ENCODE measurements at regions not wholly inside any gene's neighbourhood (a gene's known extent, or its start where the extent isn't known, plus 50 kb on each side); places are given as distances from the start of the nearest gene placed in this dataset.

GRCh38 chr15:47843124-47843663, 125.9 kb downstream of the SEMA6D start:
- no peak for ATAC-seq (ENCODE audit: insufficient read depth, low FRiP score)
- no peak for DNase-seq
- Histone ChIP-seq H3K9me3 (ENCODE audit: control insufficient read depth in 4 of 4, insufficient read depth in 3 of 4, low read length in 3 of 4) (peaks cover 0 to 5% (median 0%) of the 10 kb centered on the region in 4 donors), H3K9ac (ENCODE audit: insufficient read depth in 1 of 2, low read length in 2 of 2) (no peak overlapping the region), H3K4me3 (no peak overlapping the region), H3K27ac (ENCODE audit: low read depth in 1 of 2, low read length in 1 of 2) (no peak overlapping the region), H3K4me1 (ENCODE audit: control insufficient read depth in 5 of 5, insufficient read depth in 5 of 5, low read length in 5 of 5) (peaks cover 0 to 3% (median 0%) of the 10 kb centered on the region in 5 donors), H3K27me3 (ENCODE audit: control insufficient read depth in 3 of 3, insufficient read depth in 3 of 3, low read length in 2 of 3) (no peaks in the 10 kb centered on the region), H3K36me3 (ENCODE audit: control insufficient read depth in 4 of 4, insufficient read depth in 4 of 4, low read length in 4 of 4) (no peaks in the 10 kb centered on the region)
- 84 to 94% methylated on average over 4 of the region's 4 CpGs for WGBS, 2 donors
- no peak for TF ChIP-seq CTCF (IDR thresholded peaks at IDR 0.05; ENCODE audit: control extremely low read depth, extremely low read depth)

- TF ChIP-seq CTCF (IDR thresholded peaks at IDR 0.05; ENCODE audit: control extremely low read depth, extremely low read depth): no peak
- peaks cover 0 to 3% (median 0%) of the 10 kb centered on the region in 5 donors for H3K4me1 ChIP-seq (ENCODE audit: control insufficient read depth in 5 of 5, insufficient read depth in 5 of 5, low read length in 5 of 5)
- no peak overlapping the region for H3K9ac ChIP-seq (ENCODE audit: insufficient read depth in 1 of 2, low read length in 2 of 2)
- peaks cover 0 to 5% (median 0%) of the 10 kb centered on the region in 4 donors for H3K9me3 ChIP-seq (ENCODE audit: control insufficient read depth in 4 of 4, insufficient read depth in 3 of 4, low read length in 3 of 4)
- H3K27ac ChIP-seq (ENCODE audit: low read depth in 1 of 2, low read length in 1 of 2): no peak overlapping the region
- no peaks in the 10 kb centered on the region for H3K27me3 ChIP-seq (ENCODE audit: control insufficient read depth in 3 of 3, insufficient read depth in 3 of 3, low read length in 2 of 3)
- ATAC-seq (ENCODE audit: insufficient read depth, low FRiP score) (no peak), DNase-seq (no peak)
- no peak overlapping the region for H3K4me3 ChIP-seq
- 93 to 95% methylated on average over 2 of the region's 2 CpGs for WGBS, 2 donors
- H3K36me3 ChIP-seq (ENCODE audit: control insufficient read depth in 4 of 4, insufficient read depth in 4 of 4, low read length in 4 of 4): no peaks in the 10 kb centered on the region
Observed at GRCh38 chr15:47844437-47844836, 127.1 kb downstream of the SEMA6D start.

GRCh38 chr15:47846128-47846868, 129.0 kb downstream of the SEMA6D start:
- H3K9ac ChIP-seq (ENCODE audit: insufficient read depth in 1 of 2, low read length in 2 of 2): no peak overlapping the region
- no peaks in the 10 kb centered on the region for H3K36me3 ChIP-seq (ENCODE audit: control insufficient read depth in 4 of 4, insufficient read depth in 4 of 4, low read length in 4 of 4)
- no peak for DNase-seq
- no peaks in the 10 kb centered on the region for H3K27me3 ChIP-seq (ENCODE audit: control insufficient read depth in 3 of 3, insufficient read depth in 3 of 3, low read length in 2 of 3)
- H3K4me1 ChIP-seq (ENCODE audit: control insufficient read depth in 5 of 5, insufficient read depth in 5 of 5, low read length in 5 of 5): peaks cover 0 to 3% (median 0%) of the 10 kb centered on the region in 5 donors
- 79 to 97% methylated on average over 2 of the region's 2 CpGs for WGBS, 2 donors
- TF ChIP-seq CTCF (IDR thresholded peaks at IDR 0.05; ENCODE audit: control extremely low read depth, extremely low read depth): no peak
- H3K9me3 ChIP-seq (ENCODE audit: control insufficient read depth in 4 of 4, insufficient read depth in 3 of 4, low read length in 3 of 4): peaks cover 0 to 5% (median 0%) of the 10 kb centered on the region in 4 donors
- no peak for ATAC-seq (ENCODE audit: insufficient read depth, low FRiP score)
- H3K27ac ChIP-seq (ENCODE audit: low read depth in 1 of 2, low read length in 1 of 2): no peak overlapping the region
- H3K4me3 ChIP-seq: no peak overlapping the region

Measured in lung (tissue), 11 donors.